ENCODE measurements at regions not wholly inside any gene's neighbourhood (a gene's known extent, or its start where the extent isn't known, plus 50 kb on each side); places are given as distances from the start of the nearest gene placed in this dataset.
"Not testable (repeated sequence)": the region's sequence is repeated elsewhere in the genome, so short reads cannot be mapped to it uniquely, and the experiment has no call there.

GRCh38 chr4:186404562-186405134 lies 138.7 kb downstream of the F11 start:
- Histone ChIP-seq H3K9me3 (peaks cover 0 to 4% (median 0%) of the 10 kb centered on the region in 4 donors), H3K27ac (no peak overlapping the region), H3K4me3 (no peak overlapping the region), H3K36me3 (no peaks in the 10 kb centered on the region), H3K27me3 (no peaks in the 10 kb centered on the region), H3K4me1 (no peaks in the 10 kb centered on the region)
- WGBS, 2 donors: 50 to 59% methylated on average over 6 of the region's 6 CpGs
- TF ChIP-seq EP300 (IDR thresholded peaks at IDR 0.05): no peak
- no peak for TF ChIP-seq POLR2A (IDR thresholded peaks at IDR 0.05)
- TF ChIP-seq CTCF (IDR thresholded peaks at IDR 0.05): no peak
- no peak for DNase-seq (ENCODE audit: low spot score in 2 of 2)

DNA sequence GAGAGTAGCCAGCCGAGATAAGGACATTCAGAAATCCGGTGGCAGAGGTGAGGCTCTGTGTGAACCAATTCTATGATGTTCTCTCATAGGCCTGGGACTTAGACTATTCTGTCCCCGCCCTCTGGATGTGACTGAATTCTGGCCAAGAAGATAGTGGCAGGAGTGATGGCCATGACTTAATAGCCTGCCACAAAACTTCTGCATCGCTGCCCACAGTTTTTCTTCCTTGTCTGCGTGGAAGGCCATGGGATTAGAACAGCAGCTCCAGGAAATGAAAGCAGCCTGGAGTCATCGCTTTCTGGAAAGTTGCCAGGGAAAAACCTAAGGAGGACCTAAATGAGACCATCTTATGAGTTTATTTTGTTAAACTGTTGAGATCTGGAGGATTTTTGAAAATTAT lies 134.7 kb downstream of the F11 start:
- DNase-seq (ENCODE audit: low spot score in 2 of 2): no peak
- H3K4me3 ChIP-seq: no peak overlapping the region
- H3K27ac ChIP-seq: no peak overlapping the region
- H3K36me3 ChIP-seq: no peaks in the 10 kb centered on the region
- H3K4me1 ChIP-seq: no peaks in the 10 kb centered on the region
- peaks cover 0 to 4% (median 0%) of the 10 kb centered on the region in 4 donors for H3K9me3 ChIP-seq
- H3K27me3 ChIP-seq: no peaks in the 10 kb centered on the region
- 70 to 71% methylated on average over 6 of the region's 6 CpGs for WGBS, 2 donors
- no peak for TF ChIP-seq CTCF (IDR thresholded peaks at IDR 0.05)
- no peak for TF ChIP-seq EP300 (IDR thresholded peaks at IDR 0.05)

DNA sequence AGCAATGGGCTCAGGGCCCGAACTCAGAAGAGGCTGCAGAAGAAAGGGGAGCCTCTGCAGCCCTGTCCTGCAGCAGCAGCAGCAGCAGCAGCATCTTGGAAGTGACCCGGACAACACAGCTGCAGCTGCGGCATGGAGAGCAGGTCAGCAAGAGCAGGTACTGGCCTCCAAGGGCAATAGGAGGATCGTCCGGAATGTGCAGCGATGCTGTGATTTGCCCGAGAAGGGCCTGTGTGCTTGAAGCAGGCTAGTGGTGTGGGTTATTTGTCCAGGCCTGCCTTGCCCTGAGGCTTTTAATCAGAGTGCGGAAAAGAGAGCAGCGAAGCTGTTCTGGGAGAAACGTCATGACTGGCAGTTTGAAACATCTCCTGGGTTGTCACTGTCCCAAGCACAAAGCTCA lies 126.0 kb downstream of the F11 start:
- no peaks in the 10 kb centered on the region for H3K9me3 ChIP-seq
- no peaks in the 10 kb centered on the region for H3K27me3 ChIP-seq
- no peak overlapping the region for H3K27ac ChIP-seq
- TF ChIP-seq POLR2A (IDR thresholded peaks at IDR 0.05): no peak
- no peak overlapping the region for H3K4me3 ChIP-seq
- DNase-seq (ENCODE audit: low spot score in 2 of 2): no peak
- no peaks in the 10 kb centered on the region for H3K36me3 ChIP-seq
- WGBS, 2 donors: 77 to 92% methylated on average over 9 to 10 of the region's 10 CpGs
- H3K4me1 ChIP-seq: no peaks in the 10 kb centered on the region

- DNase-seq (ENCODE audit: low spot score in 2 of 2); H3K36me3 ChIP-seq; H3K27ac ChIP-seq; H3K4me1 ChIP-seq; H3K27me3 ChIP-seq; H3K4me3 ChIP-seq: not testable (repeated sequence)
- 52 to 56% methylated on average over 1 of the region's 1 CpG for WGBS, 2 donors
- H3K9me3 ChIP-seq: peaks cover 0 to 10% (median 0%) of the 10 kb centered on the region in 4 donors
Observed at GRCh38 chr4:186384328-186384727, 118.3 kb downstream of the F11 start.

DNA sequence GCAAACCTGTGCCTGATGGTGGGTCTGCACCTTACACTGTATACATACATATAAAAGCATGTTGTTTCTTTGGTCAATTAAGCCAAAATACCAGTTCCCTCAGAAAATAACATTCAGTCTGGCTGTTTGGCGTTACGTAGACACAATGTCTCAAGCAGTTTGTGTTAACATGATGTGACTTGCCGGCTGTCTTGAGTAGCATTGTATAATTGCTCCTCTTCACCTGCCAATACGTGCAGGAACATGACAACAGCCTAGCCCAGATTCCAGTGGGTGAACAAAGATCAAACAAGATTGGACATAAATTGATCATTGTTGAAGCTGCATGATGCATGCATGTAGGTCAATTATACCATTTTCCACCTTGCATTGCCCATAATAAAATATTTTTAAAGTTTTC lies 102.3 kb downstream of the F11 start:
- H3K36me3 ChIP-seq: no peaks in the 10 kb centered on the region
- no peaks in the 10 kb centered on the region for H3K4me1 ChIP-seq
- TF ChIP-seq EP300 (IDR thresholded peaks at IDR 0.05) (no peak), POLR2A (IDR thresholded peaks at IDR 0.05) (no peak), CTCF (IDR thresholded peaks at IDR 0.05) (no peak)
- H3K9me3 ChIP-seq: peaks cover 0 to 18% (median 5%) of the 10 kb centered on the region in 4 donors
- H3K4me3 ChIP-seq: no peak overlapping the region
- H3K27me3 ChIP-seq: no peaks in the 10 kb centered on the region
- WGBS, 2 donors: 78 to 87% methylated on average over 4 of the region's 4 CpGs
- H3K27ac ChIP-seq: no peak overlapping the region
- no peak for DNase-seq (ENCODE audit: low spot score in 2 of 2)

- DNase-seq (ENCODE audit: low spot score in 2 of 2): no peak
- WGBS, 2 donors: 94 to 95% methylated on average over 5 of the region's 5 CpGs
- Histone ChIP-seq H3K27me3 (no peaks in the 10 kb centered on the region), H3K4me1 (no peaks in the 10 kb centered on the region), H3K27ac (no peak overlapping the region), H3K36me3 (no peaks in the 10 kb centered on the region), H3K4me3 (no peak overlapping the region), H3K9me3 (peaks cover 0 to 34% (median 5%) of the 10 kb centered on the region in 4 donors)
- TF ChIP-seq EP300 (IDR thresholded peaks at IDR 0.05) (no peak), CTCF (IDR thresholded peaks at IDR 0.05) (no peak), POLR2A (IDR thresholded peaks at IDR 0.05) (no peak)
Observed at GRCh38 chr4:186366326-186366725, 100.3 kb downstream of the F11 start.

- not testable (repeated sequence) for H3K4me1 ChIP-seq; H3K27me3 ChIP-seq; DNase-seq (ENCODE audit: low spot score in 2 of 2); H3K4me3 ChIP-seq; H3K36me3 ChIP-seq; H3K27ac ChIP-seq
- WGBS, 2 donors: 87 to 90% methylated on average over 6 of the region's 6 CpGs
- H3K9me3 ChIP-seq: peaks cover 0 to 34% (median 5%) of the 10 kb centered on the region in 4 donors
Observed at GRCh38 chr4:186363038-186363437, 97.0 kb downstream of the F11 start.
